ENCODE measurements at regions not wholly inside any gene's neighbourhood (a gene's known extent, or its start where the extent isn't known, plus 50 kb on each side); places are given as distances from the start of the nearest gene placed in this dataset.

DNA sequence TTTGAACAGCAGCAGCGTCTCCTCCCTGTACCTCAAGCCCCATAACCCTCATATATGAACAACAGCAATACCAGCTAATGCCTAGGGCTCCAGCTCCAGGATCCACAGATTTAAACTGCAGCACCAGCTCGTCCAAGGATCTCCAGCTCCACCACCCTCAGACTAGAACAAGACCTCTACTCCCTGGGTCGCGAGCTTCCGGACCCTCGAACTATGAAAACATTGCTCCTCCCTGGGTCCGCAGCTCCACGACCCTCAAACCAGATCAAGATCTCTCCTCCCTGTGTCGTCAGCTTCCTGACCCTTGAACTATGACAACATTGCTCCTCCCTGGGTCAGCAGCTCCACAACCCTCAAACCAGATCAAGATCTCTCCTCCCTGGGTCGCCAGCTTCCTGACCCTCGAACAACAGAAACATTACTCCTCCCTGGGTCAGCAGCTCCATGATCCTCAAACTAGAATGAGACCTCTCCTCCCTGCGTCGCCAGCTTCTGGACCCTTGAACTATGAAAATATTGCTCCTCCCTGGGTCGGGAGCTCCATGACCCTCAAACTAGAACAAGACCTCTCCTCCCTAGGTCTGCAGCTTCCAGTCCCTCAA is 339.0 kb upstream of the SULF2 start:
- TF ChIP-seq, protein P1, sequence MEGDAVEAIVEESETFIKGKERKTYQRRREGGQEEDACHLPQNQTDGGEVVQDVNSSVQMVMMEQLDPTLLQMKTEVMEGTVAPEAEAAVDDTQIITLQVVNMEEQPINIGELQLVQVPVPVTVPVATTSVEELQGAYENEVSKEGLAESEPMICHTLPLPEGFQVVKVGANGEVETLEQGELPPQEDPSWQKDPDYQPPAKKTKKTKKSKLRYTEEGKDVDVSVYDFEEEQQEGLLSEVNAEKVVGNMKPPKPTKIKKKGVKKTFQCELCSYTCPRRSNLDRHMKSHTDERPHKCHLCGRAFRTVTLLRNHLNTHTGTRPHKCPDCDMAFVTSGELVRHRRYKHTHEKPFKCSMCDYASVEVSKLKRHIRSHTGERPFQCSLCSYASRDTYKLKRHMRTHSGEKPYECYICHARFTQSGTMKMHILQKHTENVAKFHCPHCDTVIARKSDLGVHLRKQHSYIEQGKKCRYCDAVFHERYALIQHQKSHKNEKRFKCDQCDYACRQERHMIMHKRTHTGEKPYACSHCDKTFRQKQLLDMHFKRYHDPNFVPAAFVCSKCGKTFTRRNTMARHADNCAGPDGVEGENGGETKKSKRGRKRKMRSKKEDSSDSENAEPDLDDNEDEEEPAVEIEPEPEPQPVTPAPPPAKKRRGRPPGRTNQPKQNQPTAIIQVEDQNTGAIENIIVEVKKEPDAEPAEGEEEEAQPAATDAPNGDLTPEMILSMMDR (IDR thresholded peaks at IDR 0.05), result no peak
- no peak for TF ChIP-seq POLR2A (IDR thresholded peaks at IDR 0.05)

All from esophagus squamous epithelium (tissue), 4 donors.